ENCODE measurements at regions not wholly inside any gene's neighbourhood (a gene's known extent, or its start where the extent isn't known, plus 50 kb on each side); places are given as distances from the start of the nearest gene placed in this dataset.

- TF ChIP-seq MAZ (IDR thresholded peaks at IDR 0.05; ENCODE audit: borderline replicate concordance, low read depth, low read length) = no peak
- no peak for TF ChIP-seq POLR2A (IDR thresholded peaks at IDR 0.05; ENCODE audit: low read depth, low read length)
- TF ChIP-seq CTCF (conservative IDR thresholded peaks at IDR 0.05; ENCODE audit: low read depth, low read length) = no peak
- no peak for TF ChIP-seq RAD21 (IDR thresholded peaks at IDR 0.05; ENCODE audit: low read length)
- TF ChIP-seq MAFK (IDR thresholded peaks at IDR 0.05; ENCODE audit: low read depth, low read length) = no peak
- TF ChIP-seq NFE2L2 (IDR thresholded peaks at IDR 0.05; ENCODE audit: low read depth, low read length) = no peak
- no peak for TF ChIP-seq FOS (IDR thresholded peaks at IDR 0.05; ENCODE audit: low read depth, low read length)
- TF ChIP-seq CEBPB (IDR thresholded peaks at IDR 0.05; ENCODE audit: low read depth, low read length) = no peak
- 0 out of 2 replicates have a peak, but pooled peaks have one; percentile 9 for TF ChIP-seq BHLHE40 (IDR thresholded peaks at IDR 0.05; ENCODE audit: low read depth, low read length)
- TF ChIP-seq ELK1 (IDR thresholded peaks at IDR 0.05; ENCODE audit: borderline replicate concordance, low read depth, low read length) = no peak
- TF ChIP-seq USF2 (IDR thresholded peaks at IDR 0.05; ENCODE audit: low read depth, low read length) = no peak
- TF ChIP-seq RCOR1 (IDR thresholded peaks at IDR 0.05; ENCODE audit: insufficient replicate concordance, low read length) = no peak
- TF ChIP-seq MXI1 (IDR thresholded peaks at IDR 0.05; ENCODE audit: borderline replicate concordance, low read depth, low read length) = no peak
- no peak for TF ChIP-seq RFX5 (IDR thresholded peaks at IDR 0.05; ENCODE audit: low read depth, low read length)
These were observed 111.2 kb upstream of the CST7 start for GRCh38 chr20:24837781-24838450.
